ENCODE measurements at regions not wholly inside any gene's neighbourhood (a gene's known extent, or its start where the extent isn't known, plus 50 kb on each side); places are given as distances from the start of the nearest gene placed in this dataset.

GRCh38 chr10:90407131-90407530, 450.7 kb downstream of the HTR7 start:
- H3K36me3 ChIP-seq, result no peaks in the 10 kb centered on the region
- H3K27ac ChIP-seq, result no peak overlapping the region
- no peaks in the 10 kb centered on the region for H3K27me3 ChIP-seq
- WGBS, 4 donors, result 52 to 73% (median 66%) methylated on average over 3 of the region's 3 CpGs
- H3K9me3 ChIP-seq, result peaks cover 0 to 26% (median 4%) of the 10 kb centered on the region in 12 donors
- no peak for TF ChIP-seq POLR2A (IDR thresholded peaks at IDR 0.05)
- no peak for TF ChIP-seq CTCF (IDR thresholded peaks at IDR 0.05)
- H3K4me3 ChIP-seq, result no peak overlapping the region
- intact Hi-C loops (cut with DNase I), result no loop called here
- ATAC-seq (no peak), DNase-seq (no peak)
- H3K4me1 ChIP-seq, result no peaks in the 10 kb centered on the region

GRCh38 chr10:90407851-90408250, 450.0 kb downstream of the HTR7 start:
- Histone ChIP-seq H3K4me3 (no peak overlapping the region), H3K27ac (no peak overlapping the region), H3K4me1 (no peaks in the 10 kb centered on the region), H3K9me3 (peaks cover 0 to 26% (median 4%) of the 10 kb centered on the region in 12 donors), H3K36me3 (no peaks in the 10 kb centered on the region), H3K27me3 (no peaks in the 10 kb centered on the region)
- DNase-seq, result no peak
- no peak for ATAC-seq
- WGBS, 4 donors, result 45 to 89% (median 76%) methylated on average over 2 of the region's 2 CpGs
- intact Hi-C loops (cut with DNase I), result no loop called here
- TF ChIP-seq CTCF (IDR thresholded peaks at IDR 0.05) (no peak), POLR2A (IDR thresholded peaks at IDR 0.05) (no peak)

GRCh38 chr10:90412582-90412981, 445.3 kb downstream of the HTR7 start:
- Histone ChIP-seq H3K9me3 (peaks cover 0 to 26% (median 4%) of the 10 kb centered on the region in 12 donors), H3K27me3 (no peaks in the 10 kb centered on the region), H3K4me1 (no peaks in the 10 kb centered on the region), H3K4me3 (no peak overlapping the region), H3K27ac (no peak overlapping the region), H3K36me3 (no peaks in the 10 kb centered on the region)
- DNase-seq, result no peak
- TF ChIP-seq POLR2A (IDR thresholded peaks at IDR 0.05), result no peak
- no peak for TF ChIP-seq CTCF (IDR thresholded peaks at IDR 0.05)
- no peak for ATAC-seq
- intact Hi-C loops (cut with DNase I), result no loop called here

GRCh38 chr10:90413196-90413595, 444.6 kb downstream of the HTR7 start:
- H3K4me1 ChIP-seq, result no peaks in the 10 kb centered on the region
- TF ChIP-seq POLR2A (IDR thresholded peaks at IDR 0.05) (no peak), CTCF (IDR thresholded peaks at IDR 0.05) (no peak)
- peaks cover 0 to 26% (median 4%) of the 10 kb centered on the region in 12 donors for H3K9me3 ChIP-seq
- no peaks in the 10 kb centered on the region for H3K36me3 ChIP-seq
- no peak overlapping the region for H3K4me3 ChIP-seq
- intact Hi-C loops (cut with DNase I), result no loop called here
- ATAC-seq (no peak), DNase-seq (no peak)
- no peak overlapping the region for H3K27ac ChIP-seq
- 66 to 75% (median 71%) methylated on average over 3 of the region's 3 CpGs for WGBS, 4 donors
- no peaks in the 10 kb centered on the region for H3K27me3 ChIP-seq

All from heart left ventricle (tissue), 16 donors.